ENCODE measurements at regions not wholly inside any gene's neighbourhood (a gene's known extent, or its start where the extent isn't known, plus 50 kb on each side); places are given as distances from the start of the nearest gene placed in this dataset.
"Not testable (repeated sequence)": the region's sequence is repeated elsewhere in the genome, so short reads cannot be mapped to it uniquely, and the experiment has no call there.

DNA sequence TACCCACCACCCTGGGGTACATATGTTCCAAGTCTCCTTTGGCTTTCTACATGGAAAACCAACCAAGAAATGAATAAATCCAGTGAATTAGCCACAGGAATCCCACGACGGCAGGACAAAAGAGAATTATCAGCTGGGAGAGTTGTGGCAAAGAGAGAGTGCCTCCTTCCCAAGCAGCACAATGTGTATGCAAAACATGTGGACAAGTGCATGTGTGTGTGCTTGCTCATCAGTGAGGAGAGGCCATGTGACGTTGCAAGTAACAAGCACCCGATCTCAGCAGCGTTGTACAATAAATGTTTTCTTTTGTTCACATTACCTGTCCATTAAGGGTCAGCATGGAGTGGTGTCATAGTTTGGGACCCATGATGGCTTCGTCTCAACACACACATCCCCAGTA is 50.0 kb upstream of the EMX2 start:
- no peak for DNase-seq (ENCODE audit: extremely low read depth in 1 of 2, low read depth in 1 of 2)

DNA sequence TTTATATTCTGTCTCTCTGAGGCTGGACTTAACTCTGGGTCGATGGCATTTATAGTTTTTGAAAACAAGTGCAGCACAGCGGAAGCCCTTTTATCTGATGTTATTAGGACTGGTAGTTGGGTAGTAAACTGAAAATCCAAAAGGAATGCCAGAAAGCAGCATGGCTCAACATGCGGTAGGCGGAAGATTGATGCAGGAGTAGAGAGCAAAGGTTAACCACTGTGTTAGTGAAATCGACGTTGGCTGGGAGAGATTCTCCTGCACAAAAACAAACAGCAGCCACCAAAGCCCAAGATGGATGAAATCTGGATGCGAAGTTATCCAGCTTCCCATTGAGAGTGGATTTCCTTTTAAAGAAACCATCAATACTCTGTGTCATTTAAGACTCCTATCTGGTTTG is 54.5 kb upstream of the EMX2 start:
- no peak for DNase-seq (ENCODE audit: extremely low read depth in 1 of 2, low read depth in 1 of 2)

DNA sequence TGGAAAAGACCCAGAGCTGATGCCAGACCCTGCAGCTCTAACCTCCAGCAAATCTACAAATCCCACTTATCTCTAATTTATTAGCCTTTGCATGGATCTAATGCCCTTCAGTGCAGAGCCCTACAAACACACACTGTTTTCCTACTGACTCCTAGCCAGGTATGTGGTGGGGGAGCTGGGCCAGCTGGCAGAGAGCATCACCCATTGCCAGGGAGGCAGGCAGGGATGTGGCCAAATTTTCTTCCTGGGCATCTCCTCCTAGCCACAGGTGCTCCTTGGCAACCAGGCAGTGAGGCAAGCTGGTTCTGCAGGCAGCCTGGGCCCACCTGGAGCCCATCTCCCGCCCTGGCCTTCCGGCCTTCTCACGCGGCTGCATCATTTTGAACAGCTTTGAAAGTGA is 55.9 kb upstream of the EMX2 start:
- no peak for DNase-seq (ENCODE audit: extremely low read depth in 1 of 2, low read depth in 1 of 2)

DNA sequence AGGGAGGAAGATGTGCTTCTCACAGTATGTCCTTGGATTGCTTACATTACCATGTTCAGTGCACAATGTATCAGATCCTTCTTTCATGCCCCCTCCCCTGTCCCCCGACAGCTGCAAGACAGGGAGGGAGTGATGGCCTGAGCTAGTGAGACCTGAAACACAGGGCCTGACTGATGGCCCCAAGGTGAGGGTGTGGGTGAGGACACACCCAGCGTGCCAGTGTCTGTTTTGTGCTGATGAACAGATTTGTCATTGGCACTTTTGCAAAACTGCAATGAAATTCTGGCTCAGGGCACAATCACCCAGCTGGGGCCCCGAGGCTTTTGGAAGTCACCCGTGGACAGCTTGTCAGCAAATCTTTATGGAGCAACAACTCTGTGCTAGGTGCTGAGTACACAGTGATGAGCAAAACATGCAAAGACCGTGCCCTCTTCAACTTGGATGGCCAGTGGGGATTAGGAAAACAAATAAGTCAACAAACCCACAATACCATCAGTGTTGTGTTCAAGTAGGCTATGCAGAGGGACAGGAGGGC is 59.4 kb upstream of the EMX2 start:
- no peak for DNase-seq (ENCODE audit: extremely low read depth in 1 of 2, low read depth in 1 of 2)

DNA sequence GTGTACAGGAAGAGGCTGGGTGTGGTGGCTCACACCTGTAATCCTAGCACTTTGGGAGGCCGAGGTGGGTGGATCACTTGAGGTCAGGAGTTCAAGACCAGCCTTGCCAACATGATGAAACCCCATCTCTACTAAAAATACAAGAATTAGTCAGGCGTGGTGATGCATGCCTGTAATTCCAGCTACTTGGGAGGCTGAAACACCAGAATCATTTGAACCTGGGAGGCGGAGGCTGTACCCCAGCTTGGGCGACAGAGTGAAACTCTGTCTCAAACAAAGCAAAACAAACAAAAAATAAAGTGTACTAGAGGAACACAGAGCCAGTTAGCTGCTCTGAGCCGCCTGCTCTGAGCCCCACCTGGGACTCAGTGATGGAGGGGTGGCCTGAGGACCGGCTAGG is 61.5 kb upstream of the EMX2 start:
- DNase-seq (ENCODE audit: extremely low read depth in 1 of 2, low read depth in 1 of 2) = not testable (repeated sequence)

DNA sequence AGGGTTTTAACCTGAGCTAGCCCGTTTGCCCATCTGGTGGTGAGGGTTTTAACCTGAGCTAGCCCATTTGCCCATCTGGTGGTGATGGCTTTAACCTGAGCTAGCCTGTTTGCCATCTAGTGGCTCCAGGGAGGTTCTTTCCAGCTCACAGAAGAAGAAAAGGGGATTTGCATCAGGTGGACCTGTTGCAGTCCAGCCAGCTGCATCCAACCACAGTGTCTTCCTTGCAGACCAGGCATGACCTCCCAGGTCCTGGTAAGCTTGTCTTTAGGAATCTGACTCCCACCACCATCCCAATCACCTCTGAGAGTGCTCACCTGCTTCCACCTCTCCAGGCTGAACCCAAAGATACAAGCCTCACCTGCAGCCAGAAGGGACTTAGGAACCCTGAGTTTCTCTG is 62.4 kb upstream of the EMX2 start:
- DNase-seq (ENCODE audit: extremely low read depth in 1 of 2, low read depth in 1 of 2) = no peak

GRCh38 chr10:117477961-117478670 is 64.4 kb upstream of the EMX2 start:
- DNase-seq (ENCODE audit: extremely low read depth in 1 of 2, low read depth in 1 of 2) = no peak

DNA sequence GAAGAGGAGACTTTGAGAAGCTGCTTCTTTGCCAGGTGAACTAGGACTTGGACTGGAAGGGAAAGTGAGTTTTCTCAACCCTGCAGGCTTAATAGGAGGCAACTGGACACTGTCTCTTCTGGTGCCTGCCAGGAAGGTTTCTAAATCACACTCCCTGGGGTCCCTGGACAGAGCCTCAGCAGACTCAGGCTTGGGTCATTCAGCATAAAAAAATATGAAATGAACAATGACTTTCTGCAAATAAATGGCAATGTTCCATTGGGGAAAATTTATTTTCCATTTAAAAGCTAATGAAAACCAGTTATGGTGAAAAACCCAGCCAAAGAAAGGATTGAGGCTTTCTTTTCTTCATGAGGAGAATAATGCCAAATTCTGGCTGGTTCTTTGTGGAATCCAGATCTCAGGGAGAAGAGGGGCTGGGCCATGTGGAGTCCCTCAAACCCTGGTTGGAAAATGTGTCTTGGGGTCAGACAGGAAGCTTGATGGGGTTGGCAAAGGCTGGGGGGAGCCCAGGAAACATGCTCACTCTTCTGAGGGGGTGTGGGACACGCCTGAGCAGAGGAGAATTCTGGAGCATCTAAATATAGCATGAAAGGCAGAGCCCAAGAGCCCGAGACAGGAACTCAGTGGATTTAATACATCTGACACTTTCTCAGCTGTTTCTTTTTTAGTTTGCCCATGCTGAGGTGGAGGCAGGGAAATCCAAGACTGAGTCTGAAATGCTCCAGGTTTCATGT is 65.2 kb upstream of the EMX2 start:
- no peak for DNase-seq (ENCODE audit: extremely low read depth in 1 of 2, low read depth in 1 of 2)

DNA sequence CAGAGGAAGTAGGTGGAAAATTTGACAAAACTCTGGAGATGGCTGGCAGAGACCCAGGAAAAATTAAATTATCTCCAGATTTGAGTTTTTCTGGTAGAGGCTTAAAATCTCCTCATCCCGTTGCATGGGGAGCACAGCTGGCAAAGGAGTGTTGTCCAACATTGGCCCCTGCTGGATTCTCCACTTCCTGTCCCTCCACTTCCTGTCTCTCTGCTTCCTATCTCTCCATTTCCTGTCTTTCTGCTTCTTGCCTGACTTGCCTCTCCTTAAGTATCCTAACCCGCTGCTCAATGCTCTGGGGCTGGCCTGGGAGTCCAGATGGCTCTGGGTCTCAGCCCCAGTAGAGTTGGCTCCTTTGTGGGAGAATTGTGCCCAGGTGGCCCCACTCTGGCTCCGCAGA is 65.8 kb upstream of the EMX2 start:
- DNase-seq (ENCODE audit: extremely low read depth in 1 of 2, low read depth in 1 of 2) = no peak

- DNase-seq (ENCODE audit: extremely low read depth in 1 of 2, low read depth in 1 of 2) = no peak
Observed at GRCh38 chr10:117476281-117476680, 66.3 kb upstream of the EMX2 start.

DNA sequence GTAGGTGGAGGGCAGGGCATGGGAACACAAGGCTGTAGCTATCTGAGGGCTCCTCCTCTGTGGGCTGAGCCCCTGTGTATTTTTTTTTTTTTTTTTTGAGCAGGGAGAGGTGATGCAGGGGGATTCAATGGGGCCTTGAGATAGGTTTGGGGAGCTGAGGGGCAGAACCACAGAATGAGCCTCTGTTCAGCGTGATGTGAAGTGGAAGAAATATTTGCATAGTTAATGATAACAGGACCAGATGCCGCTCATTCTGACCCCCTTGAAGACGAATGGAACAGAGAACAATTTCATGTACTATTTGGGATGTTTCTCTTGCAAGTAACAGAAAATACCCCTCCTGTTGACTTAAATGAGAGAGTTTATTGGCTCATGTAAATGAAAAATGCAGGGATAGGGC is 69.7 kb upstream of the EMX2 start:
- DNase-seq (ENCODE audit: extremely low read depth in 1 of 2, low read depth in 1 of 2) = no peak

DNA sequence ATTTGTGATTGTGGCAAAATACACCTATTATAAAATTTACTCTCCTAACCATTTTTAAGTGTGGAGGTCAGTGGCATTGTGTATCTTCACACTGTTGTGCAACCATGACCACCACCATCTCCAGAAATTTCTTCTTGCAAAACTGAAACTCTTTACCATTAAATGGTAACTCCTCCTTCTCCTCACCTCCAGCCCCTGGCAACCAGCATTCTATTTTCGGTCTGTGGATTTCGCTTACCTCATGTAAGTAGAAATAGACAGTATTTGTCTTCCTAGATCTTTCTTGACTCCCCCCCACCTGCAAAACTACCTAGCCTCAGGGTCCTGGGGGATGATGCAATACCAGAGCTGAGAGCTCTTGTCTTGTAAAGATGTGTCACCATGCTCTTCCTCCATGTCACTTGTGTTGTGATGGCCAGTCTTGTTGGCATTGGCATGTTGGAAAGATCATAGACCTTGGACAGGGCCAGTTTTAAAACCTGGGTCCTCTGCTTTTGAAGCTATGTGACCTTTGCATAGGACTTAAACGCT is 71.1 kb upstream of the EMX2 start:
- no peak for DNase-seq (ENCODE audit: extremely low read depth in 1 of 2, low read depth in 1 of 2)

GRCh38 chr10:117470733-117471132 is 71.8 kb upstream of the EMX2 start:
- no peak for DNase-seq (ENCODE audit: extremely low read depth in 1 of 2, low read depth in 1 of 2)

- no peak for DNase-seq (ENCODE audit: extremely low read depth in 1 of 2, low read depth in 1 of 2)
Observed at GRCh38 chr10:117468665-117469064, 73.9 kb upstream of the EMX2 start.

- no peak for DNase-seq (ENCODE audit: extremely low read depth in 1 of 2, low read depth in 1 of 2)
Observed at GRCh38 chr10:117464176-117464575, 78.4 kb upstream of the EMX2 start.

DNA sequence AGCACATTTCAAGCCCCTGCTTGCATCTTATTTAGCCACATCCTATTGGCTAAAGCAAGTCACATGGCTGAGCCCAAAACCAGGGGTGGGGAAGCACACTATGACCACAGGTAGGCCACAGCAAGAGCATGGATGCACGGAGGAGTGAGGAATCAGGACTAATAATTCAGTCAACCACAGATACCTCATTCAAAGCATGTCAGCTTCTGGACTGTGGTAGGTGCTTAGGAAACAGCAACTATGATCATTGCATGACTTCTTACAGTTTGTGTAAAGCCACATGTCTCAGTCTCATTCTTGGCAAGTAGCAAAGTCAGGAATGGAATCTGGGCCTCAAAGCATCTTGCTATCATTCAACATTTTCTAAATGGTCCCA is 79.0 kb upstream of the EMX2 start:
- no peak for DNase-seq (ENCODE audit: extremely low read depth in 1 of 2, low read depth in 1 of 2)

DNA sequence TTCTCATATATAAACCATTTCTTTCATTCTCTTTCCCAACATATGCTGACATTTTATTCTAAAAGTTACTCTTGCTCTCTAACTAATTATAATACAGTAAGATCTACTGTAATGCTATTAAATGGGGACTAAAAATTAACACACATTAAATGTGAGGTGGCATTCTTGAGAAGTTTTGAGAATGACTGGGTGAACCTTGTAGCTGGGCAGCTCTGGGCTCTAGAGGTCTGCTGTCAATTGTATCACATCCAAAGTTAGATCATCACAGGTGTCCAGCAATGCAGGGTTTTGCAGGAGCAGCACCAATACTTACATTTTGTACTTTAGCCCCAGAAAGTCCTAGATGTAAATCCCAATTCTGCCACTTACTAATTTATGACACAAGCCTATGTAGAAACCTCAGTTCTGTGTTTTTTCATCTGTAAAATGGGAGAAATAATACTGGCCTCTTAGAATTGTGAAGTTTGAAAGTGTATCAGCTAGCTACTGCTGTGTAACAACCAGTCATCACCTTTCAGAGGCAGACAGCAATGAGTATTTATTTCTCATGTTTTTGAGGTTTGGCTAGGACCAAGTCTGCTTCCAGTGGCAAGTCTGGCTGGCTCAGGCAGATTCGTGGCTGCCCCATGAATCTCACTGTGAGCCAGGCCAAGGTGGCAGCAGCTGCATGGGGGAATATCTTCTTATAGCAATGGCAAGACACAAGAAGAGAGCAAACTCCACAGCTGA is 79.6 kb upstream of the EMX2 start:
- no peak for DNase-seq (ENCODE audit: extremely low read depth in 1 of 2, low read depth in 1 of 2)

DNA sequence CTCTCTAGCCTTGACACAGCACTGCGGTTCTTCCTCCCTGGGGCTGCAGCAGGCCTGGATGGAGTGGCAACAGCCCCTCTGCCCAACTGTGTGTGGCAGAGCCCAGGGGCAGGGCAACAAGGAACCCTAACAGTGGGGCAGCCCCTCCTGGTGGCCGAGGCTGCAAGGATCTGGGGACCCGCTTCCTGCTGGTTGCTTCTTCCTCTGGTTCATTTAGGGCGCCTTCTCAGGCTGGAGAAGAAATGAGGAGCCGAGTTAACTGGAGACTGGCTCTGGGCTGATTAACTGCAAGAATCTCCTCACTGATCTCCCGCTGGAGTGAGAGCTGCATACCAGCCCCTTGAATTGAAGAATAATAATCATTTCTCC is 80.1 kb upstream of the EMX2 start:
- DNase-seq (ENCODE audit: extremely low read depth in 1 of 2, low read depth in 1 of 2) = no peak

GRCh38 chr10:117461766-117462423 is 80.7 kb upstream of the EMX2 start:
- DNase-seq (ENCODE audit: extremely low read depth in 1 of 2, low read depth in 1 of 2) = no peak

DNA sequence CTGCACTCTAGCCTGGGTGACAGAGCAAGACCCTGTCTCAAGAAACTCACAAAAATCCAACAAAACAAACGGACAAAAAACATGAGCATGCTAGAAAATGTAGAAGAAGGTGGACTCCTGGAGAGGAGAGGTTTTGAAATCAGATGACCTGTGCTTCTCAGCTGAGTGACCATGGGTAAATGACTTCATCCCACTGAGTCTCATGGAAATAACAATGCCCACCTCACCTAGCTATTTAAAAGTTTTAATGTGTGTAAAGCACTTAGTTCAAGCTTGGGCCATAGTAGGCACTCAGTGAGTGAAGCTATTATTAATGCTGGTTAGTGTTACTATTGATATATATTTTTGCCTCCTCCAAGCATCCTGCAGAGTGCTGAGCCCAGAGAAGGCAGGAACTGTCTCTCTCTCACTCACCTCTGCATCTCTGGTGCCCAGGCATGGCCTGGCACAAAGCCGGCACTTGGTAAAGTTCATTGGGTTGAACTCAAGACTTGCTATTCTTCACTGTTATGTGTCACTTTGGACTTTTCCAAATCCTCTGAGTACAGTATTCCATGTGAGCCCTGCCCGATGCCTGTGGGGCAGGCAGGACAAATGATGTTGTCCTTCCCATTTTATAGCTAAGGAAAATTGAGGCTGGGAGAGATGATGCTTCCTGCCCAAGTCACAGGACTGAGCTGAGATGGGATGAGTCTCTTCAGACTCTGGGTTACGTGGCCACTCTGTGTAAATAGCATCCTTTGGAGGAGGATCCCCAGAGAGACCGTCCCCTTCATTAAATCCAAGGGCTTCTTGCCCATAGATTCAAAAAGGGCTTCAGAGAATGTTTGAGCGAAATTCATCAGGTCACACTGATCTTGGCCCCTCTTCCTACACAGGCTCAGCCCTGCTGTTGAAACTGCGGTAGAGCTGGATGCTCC is 81.4 kb upstream of the EMX2 start:
- no peak for DNase-seq (ENCODE audit: extremely low read depth in 1 of 2, low read depth in 1 of 2)
